Endothelial cell (in vitro differentiated cells): ENCODE measurements at regions not wholly inside any gene's neighbourhood (a gene's known extent, or its start where the extent isn't known, plus 50 kb on each side); places are given as distances from the start of the nearest gene placed in this dataset.

Experiments
- DNase-seq: peaks from one replicate; pipeline ENCODE4 v3.0.0; 2021; ENCODE audit warnings: low spot score
- H3K27ac Mint-ChIP-seq: one replicate; pipeline ENCODE4 v1.8.0; 2021; ENCODE audit warnings: mixed read lengths, inconsistent platforms; ENCODE audit not compliant: unreplicated experiment
- H3K27me3 Mint-ChIP-seq: one replicate; pipeline ENCODE4 v1.8.0; 2021; ENCODE audit warnings: mild to moderate bottlenecking, moderate library complexity, mixed read lengths, inconsistent platforms; ENCODE audit not compliant: unreplicated experiment
- H3K36me3 Mint-ChIP-seq: one replicate; pipeline ENCODE4 v1.8.0; 2021; ENCODE audit warnings: mild to moderate bottlenecking, low read depth, mixed read lengths, inconsistent platforms; ENCODE audit not compliant: unreplicated experiment
- H3K4me1 Mint-ChIP-seq: one replicate; pipeline ENCODE4 v1.8.0; 2021; ENCODE audit warnings: mild to moderate bottlenecking, mixed read lengths, inconsistent platforms; ENCODE audit not compliant: unreplicated experiment
- H3K4me3 Mint-ChIP-seq: one replicate; pipeline ENCODE4 v1.8.0; 2021; ENCODE audit warnings: mild to moderate bottlenecking, mixed read lengths, inconsistent platforms; ENCODE audit not compliant: unreplicated experiment
- H3K9me3 Mint-ChIP-seq: one replicate; pipeline ENCODE4 v1.8.0; 2021; ENCODE audit warnings: mixed read lengths, inconsistent platforms; ENCODE audit not compliant: unreplicated experiment
- TF ChIP-seq, protein P1 (sequence below): fragments of 200-600 bp; sonication (generic); IDR thresholded peaks from one replicate; pipeline ENCODE4 v1.5.0; 2021; ENCODE audit warnings: antibody characterized with exemption; ENCODE audit not compliant: unreplicated experiment

DNA sequence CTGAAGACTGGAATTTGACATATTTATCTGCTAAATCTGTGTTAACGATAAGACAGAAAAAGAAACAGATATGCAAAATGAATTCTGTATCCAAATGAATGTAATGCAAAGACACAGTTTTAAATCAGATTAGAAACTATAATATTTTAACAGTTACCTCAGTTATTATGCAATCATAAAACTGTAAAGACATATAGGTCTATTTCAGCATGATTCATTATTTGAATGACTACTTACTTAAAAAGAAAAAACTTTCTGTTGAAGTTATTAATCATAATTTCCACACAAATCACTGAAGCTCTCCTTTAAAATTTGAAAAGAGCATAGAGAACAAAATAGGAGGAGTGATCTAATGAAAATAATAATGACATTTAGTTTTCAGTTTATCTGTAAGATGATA is 742.6 kb downstream of the FSCB start:
- Mint-ChIP-seq H3K4me3 (no peak overlapping the region), H3K36me3 (no peaks in the 10 kb centered on the region), H3K4me1 (no peaks in the 10 kb centered on the region), H3K27me3 (no peaks in the 10 kb centered on the region), H3K27ac (no peak overlapping the region), H3K9me3 (no peaks in the 10 kb centered on the region)
- DNase-seq = no peak
- TF ChIP-seq, protein P1, sequence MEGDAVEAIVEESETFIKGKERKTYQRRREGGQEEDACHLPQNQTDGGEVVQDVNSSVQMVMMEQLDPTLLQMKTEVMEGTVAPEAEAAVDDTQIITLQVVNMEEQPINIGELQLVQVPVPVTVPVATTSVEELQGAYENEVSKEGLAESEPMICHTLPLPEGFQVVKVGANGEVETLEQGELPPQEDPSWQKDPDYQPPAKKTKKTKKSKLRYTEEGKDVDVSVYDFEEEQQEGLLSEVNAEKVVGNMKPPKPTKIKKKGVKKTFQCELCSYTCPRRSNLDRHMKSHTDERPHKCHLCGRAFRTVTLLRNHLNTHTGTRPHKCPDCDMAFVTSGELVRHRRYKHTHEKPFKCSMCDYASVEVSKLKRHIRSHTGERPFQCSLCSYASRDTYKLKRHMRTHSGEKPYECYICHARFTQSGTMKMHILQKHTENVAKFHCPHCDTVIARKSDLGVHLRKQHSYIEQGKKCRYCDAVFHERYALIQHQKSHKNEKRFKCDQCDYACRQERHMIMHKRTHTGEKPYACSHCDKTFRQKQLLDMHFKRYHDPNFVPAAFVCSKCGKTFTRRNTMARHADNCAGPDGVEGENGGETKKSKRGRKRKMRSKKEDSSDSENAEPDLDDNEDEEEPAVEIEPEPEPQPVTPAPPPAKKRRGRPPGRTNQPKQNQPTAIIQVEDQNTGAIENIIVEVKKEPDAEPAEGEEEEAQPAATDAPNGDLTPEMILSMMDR = no peak

DNA sequence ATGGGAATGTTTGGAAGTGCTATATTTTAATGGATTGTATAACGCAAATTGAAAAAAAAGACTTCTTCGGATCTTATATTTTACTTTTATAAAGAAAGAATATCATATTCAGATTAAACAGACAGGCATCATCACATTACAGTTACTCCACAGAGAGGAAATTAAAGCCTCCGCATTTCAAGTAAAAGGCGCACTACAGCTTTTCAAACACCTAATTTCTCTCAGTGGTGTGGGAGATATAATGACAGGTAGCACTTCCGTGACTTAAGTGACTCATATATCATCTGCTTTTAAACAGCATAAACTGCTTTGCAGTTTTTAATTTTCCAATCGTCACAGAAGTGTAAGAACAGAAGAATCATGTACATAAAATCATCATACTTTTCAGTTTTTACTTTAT is 751.4 kb downstream of the FSCB start:
- H3K27me3 Mint-ChIP-seq = peaks cover 1% of the 10 kb centered on the region
- H3K4me1 Mint-ChIP-seq = no peaks in the 10 kb centered on the region
- H3K9me3 Mint-ChIP-seq = no peaks in the 10 kb centered on the region
- H3K27ac Mint-ChIP-seq = no peak overlapping the region
- TF ChIP-seq, protein P1 = no peak
- H3K4me3 Mint-ChIP-seq = no peak overlapping the region
- no peaks in the 10 kb centered on the region for H3K36me3 Mint-ChIP-seq
- DNase-seq = no peak

DNA sequence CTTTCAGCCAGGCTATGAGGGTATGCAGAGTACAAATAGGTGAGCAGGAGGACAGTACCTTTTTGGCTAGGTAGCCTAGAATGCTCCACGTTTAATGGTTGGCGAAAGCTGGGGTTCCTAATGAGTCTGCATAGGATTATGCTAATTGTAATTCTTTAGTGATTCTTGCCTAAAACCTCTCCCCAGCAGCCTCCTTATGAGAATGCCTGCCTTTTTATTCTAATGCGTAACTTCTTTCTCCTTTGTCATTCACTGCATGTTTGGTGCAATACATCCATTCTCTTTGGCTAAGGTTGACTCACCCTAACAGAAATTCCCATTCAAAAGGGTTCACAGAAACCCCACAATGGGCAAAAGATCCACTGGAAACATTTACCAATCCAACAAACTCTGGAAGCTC is 752.2 kb downstream of the FSCB start:
- H3K27ac Mint-ChIP-seq = no peak overlapping the region
- no peaks in the 10 kb centered on the region for H3K4me1 Mint-ChIP-seq
- no peak for DNase-seq
- no peaks in the 10 kb centered on the region for H3K9me3 Mint-ChIP-seq
- no peaks in the 10 kb centered on the region for H3K36me3 Mint-ChIP-seq
- TF ChIP-seq, protein P1 = no peak
- no peak overlapping the region for H3K4me3 Mint-ChIP-seq
- peaks cover 1% of the 10 kb centered on the region for H3K27me3 Mint-ChIP-seq

DNA sequence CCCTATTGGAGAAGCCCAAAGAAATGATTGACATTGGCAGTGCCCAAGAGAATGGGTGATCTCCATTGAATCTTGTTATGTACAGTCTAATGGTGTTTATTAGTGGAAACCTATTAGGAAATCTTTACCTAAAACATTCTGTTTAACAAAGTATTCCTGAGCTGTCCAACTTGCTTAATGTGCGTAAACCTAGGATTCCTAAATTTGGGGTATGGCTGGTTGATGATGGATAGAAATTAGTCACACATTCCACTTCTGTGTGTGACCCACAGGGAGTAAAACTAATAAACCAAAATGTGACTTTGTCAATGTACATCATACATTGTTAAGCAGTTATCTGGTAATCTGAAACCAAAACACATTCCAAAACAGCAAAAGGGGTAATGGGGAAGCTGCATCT is 761.3 kb downstream of the FSCB start:
- no peaks in the 10 kb centered on the region for H3K27me3 Mint-ChIP-seq
- no peak overlapping the region for H3K4me3 Mint-ChIP-seq
- peaks cover 7% of the 10 kb centered on the region for H3K4me1 Mint-ChIP-seq
- DNase-seq = no peak
- no peak overlapping the region for H3K27ac Mint-ChIP-seq
- TF ChIP-seq, protein P1 = no peak
- H3K36me3 Mint-ChIP-seq = no peaks in the 10 kb centered on the region
- no peaks in the 10 kb centered on the region for H3K9me3 Mint-ChIP-seq

DNA sequence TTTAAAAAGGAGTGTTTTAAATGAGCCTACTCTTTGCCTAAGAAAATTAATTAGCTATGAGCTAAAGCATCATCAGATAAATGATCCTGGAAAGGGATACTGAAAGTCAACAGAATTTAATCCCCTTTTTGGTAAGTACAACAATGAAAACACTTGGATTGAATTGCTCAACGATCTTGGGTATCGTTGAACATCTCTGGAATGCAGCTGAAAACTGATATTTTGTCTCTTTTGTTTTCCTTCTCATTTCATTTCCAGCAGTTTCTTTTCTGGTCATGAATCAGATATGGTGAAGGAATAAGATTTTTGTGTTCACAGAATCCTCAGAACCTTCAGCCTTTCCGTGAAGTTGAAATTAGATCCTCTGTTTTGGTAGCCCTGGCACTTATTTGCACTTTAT is 771.2 kb downstream of the FSCB start:
- Mint-ChIP-seq H3K4me1 (peaks cover 11% of the 10 kb centered on the region), H3K27ac (no peak overlapping the region), H3K36me3 (no peaks in the 10 kb centered on the region), H3K9me3 (no peaks in the 10 kb centered on the region), H3K27me3 (no peaks in the 10 kb centered on the region), H3K4me3 (no peak overlapping the region)
- DNase-seq = no peak
- TF ChIP-seq, protein P1 = no peak
